HG03139 (cell line): ENCODE measurements at regions not wholly inside any gene's neighbourhood (a gene's known extent, or its start where the extent isn't known, plus 50 kb on each side); places are given as distances from the start of the nearest gene placed in this dataset.
"Not testable (repeated sequence)": the region's sequence is repeated elsewhere in the genome, so short reads cannot be mapped to it uniquely, and the experiment has no call there.

Experiments
- ATAC-seq: cut with Tn5 transposase; IDR thresholded peaks from one replicate; pipeline ENCODE4 v1.9.1; 2021; ENCODE audit not compliant: unreplicated experiment

DNA sequence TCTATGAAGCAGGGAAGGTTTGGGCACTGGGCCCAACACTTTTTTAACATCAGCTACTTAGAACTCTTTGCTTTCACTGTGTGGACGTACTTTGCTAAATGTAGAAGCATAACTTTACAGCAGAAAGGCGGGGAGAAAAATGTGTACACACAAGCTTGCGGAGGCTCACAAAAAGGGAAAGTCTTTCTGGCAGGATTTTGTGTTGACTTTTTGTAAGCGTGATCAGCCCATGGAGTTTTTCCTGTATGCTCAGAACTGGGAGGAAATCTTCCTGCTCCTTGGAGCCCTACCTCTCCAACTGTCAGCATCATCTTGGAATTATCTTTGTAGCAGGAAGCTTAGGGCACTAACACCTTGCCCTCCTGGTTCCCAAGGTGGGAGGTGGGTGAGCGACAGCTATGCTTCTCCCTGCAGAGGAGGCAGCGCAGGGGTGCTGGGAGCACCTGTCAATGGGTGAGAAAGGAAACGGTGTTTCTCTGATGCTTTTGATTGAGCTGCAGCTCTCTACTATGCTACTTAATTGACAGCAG is 321.9 kb downstream of the GADD45G start:
- ATAC-seq, result no peak

DNA sequence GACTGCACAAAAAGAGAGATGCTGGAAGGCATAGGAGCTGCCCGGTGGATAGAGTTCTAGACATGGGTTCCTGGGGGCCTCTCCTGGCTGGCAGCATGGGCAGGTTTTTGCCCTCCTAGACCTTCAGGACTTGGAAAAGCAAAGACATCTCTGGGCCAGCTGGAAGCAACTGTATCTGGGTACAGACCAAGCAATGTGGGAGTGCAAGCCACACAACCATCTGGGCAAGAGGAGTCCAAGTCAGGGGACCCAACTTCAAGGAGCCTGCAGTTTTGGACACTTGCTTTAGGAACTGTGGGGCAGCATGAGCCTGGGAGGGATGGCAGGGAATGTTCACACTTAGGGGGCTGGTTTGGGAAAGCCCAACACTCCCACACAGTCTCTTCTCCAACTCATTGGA is 323.3 kb downstream of the GADD45G start:
- no peak for ATAC-seq

DNA sequence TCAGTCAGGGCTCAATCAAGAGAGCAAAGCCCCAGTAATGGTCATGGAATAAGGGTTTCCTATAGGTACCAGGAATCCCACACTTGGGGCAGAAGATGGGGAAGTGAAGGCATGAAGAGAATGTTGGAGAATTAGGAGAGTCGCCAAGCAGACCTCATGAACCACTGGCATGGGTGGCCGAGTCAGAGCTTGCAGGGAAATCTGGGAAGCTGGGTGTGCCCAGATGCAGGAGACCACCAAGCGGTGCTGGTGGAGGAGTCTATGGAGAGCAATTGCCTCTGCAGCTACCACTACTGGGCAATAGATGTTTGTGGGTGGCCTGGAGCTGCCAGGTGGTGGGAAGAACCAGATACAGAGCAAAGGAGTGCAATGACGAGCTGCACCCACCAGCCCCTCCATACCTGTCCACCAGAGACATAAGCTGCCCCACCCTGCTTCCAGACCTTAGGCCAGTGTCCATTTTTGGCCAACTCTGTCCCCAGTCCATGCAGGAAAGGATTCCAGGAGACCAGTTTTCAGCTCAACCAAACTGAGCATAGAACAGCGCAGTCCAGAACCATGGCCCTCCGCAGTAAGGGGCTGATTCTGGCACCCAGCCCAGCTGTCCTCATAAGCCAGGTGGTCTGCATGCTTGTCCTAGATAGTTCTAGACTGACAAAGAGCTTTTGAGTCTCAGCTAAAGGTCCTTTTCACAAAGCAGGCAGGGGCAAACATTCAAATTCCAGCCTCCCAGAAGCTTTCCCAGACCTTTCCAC is 323.9 kb downstream of the GADD45G start:
- no peak for ATAC-seq

DNA sequence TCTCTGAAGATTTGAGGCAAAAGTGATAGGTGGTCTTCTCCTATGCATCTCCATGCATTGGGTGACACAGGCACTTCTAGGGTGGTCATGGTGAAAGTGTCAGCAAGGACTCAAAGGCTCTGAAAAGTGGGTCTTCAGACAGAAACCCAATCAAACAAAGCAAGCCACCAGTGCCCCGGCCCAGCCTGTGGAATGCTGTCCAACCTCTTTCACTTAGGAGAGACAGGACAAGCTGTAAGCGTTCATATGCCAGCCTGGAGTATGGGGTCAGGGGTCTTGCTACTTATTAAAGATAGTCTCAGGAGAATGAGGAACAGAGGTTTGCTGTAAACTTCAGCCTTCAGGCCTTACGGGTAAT is 324.5 kb downstream of the GADD45G start:
- no peak for ATAC-seq

DNA sequence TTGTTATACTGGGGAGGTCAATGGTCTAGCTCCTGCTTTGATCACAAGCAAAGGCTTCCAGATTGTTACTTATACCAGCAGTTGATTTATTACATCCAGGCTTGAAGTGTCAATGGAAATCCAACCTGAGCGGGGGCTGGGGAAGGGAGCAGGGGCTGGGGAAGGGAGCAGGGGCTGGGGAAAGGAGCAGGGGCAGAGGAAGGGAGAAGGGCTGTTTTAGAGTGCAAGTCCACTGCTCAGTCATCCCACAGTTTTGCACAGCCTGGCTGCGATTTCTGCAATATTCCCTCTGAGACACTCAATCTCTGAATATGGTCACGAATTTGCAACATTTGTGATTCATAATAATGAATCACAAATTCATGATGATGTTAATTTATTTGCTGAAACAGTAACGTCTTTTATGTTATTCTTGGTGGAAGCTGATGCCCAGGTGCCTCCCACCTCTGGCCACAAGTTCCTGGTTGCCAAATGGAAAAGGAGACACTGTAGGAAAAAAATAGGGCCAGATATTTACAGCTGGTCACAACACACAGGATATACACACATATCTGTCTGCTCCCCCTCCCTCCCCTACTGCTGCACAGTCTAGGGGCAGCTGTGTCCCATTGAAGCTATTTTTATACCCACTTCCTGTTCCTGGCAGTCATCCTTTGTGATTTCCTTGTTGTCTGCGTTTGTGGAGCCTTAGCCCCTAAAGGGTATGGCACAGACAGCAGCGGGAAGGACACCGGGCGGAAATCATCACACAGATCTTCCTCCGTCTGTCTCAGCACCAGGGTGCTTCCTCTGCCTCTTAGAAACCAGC is 325.1 kb downstream of the GADD45G start:
- ATAC-seq, result no peak

DNA sequence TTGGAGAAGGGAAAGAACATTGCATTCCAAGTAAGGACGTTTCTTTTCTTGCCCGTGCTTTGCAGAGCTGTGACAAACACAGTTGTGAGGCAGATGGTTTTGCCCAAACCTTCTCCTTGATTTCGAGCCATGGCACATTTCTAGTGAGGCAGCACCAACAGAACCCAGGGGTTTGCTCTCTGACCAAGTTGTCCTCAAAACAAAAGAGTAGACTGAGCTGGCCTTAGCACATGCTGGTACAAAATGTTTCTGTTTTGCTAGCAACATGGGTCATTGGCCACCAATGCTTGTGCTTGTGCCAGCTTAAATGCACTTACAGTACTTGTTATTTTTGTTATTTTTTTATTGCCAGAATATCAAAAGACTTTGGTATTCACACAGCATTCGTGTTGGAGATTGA is 328.8 kb downstream of the GADD45G start:
- ATAC-seq, result no peak

DNA sequence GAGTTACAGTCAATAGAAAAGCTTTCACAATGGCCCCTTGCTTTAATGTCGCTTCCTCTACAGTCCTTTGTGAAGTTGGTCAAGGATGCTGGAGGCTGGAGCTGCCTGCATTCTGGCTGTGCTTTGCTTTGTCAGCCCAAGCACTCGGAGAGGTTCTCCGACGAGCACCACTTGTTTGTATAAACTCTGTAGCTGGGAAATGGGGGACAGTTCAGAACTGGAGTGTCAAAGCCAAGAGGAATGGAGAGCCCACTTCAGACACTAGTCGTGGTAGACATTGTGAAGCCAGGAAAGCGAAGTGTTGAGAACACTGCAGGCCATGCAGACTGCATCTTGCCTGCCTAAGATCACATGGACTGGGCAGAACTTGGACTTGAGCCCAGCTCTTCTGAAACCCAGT is 330.3 kb downstream of the GADD45G start:
- ATAC-seq, result no peak

DNA sequence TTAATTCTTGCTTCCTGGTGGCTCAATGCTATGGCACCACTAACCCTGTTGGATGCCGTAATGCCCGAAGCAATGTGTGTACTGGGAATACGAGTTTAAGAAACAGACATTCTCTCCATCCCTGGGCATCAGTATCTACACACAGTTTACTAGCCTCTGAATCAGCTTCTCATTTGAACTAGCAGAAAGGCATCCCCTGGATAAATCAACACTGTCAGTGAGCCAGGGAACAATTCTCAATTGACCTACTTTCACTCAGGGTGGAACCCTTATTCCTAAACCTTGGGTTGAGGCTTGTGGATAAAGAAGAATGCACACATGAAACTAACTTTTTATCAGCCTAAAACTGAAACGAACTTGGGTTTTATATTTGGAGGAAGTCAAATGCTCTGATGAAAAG is 331.0 kb downstream of the GADD45G start:
- no peak for ATAC-seq

DNA sequence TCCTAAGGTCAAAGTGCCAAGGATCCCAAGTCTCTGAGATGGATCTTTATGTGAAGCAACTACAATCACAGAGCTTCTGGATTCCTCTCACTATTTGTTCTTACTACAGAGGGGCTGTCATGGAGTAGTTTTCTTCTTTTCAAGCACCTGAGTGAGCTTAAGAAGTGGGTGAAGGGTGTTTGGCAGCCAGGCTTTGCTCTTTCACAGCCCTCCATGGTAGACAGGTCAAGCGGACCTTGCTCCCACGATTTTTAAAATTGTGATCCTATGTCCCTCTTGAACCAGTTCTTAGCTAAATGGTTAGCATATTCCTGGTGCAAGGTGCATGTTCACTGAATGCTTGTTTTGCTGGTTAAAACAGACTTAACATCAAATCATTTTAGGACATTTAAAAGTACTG is 332.2 kb downstream of the GADD45G start:
- ATAC-seq, result no peak

DNA sequence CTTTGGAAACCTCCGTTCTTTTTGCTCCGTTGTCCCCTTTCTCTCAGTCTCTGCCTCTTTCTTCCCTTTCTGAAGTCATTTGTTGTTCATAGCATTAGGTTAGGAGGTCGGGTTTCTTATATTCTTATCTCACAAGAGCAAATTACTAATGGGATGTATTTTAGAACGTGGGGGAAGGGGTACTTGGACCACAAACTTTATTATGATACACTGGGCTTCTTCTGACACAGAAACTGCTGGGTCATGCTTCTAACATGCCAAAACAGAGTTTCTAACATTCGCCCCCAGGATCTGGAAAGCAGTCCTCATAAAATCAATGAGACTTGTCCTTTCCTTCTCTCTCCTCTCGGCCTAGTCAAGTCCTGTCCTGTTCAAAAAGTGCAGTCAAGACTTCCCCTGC is 334.4 kb downstream of the GADD45G start:
- ATAC-seq, result no peak

DNA sequence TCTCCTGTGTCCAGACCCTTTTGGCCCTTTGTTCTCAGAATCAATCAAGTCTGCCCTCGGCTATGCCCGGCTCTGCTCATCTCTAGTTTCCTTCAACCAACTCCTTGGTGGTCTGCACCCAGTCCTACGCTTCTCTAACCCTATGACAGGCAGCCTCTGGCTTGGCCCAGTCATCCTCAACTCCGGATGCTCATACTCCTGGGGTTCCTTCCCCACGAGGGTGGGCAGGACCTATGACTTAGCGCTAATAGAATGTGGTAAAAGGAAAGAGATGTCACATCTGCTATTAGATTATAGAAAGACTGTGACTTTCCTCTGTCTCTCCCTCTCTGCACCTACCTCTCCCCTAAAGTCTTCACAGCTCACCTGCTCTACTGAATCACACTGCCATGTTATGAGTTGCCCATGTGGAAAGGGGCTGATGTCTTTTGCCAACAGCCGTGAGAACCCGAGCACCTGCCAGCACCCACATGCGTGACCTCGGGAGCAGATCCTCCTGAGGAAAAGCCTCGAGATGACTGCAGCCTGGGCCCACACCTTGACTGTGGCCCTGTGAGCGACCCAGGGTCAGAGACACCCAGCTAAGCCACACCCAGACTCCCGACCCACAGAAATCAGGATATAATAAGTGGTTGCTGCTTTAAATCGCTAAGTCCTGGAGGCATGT is 334.9 kb downstream of the GADD45G start:
- no peak for ATAC-seq

DNA sequence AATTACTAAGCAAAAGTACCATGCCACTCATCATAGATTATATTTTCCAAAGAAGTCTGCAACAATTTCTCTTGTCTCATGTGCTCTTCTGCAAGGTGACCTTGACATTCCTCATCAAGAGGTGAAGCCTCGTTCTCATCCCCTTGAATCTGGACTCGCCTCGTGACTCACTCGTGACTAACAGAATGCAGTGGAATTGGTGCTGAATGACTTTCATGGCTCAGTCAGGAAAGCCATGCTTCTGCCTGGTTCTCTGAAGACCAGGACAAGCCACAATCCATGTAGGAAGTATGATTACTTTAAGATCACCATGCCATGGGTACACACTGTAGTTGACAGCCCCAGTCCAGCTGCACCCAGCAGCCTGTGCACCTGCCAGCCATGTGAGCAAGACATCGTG is 335.8 kb downstream of the GADD45G start:
- no peak for ATAC-seq

DNA sequence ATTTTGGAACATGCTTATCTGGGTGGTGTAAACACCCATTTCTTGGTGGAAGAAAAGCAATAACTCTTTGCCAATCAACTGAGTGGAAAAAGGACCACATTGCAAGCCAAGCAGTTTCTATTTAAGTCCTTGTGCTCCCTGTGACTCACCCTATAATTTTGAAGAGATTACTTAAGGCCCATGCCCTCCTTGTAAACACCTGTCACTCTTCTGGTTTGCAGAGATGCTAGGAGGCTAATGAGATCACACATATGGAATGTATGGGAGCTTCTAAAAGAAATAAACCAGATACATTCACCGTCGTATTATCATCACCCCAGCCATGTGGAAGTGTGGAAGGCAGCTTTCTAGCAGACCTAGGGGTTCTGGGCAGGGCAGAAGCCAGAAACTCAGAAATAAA is 337.1 kb downstream of the GADD45G start:
- no peak for ATAC-seq

DNA sequence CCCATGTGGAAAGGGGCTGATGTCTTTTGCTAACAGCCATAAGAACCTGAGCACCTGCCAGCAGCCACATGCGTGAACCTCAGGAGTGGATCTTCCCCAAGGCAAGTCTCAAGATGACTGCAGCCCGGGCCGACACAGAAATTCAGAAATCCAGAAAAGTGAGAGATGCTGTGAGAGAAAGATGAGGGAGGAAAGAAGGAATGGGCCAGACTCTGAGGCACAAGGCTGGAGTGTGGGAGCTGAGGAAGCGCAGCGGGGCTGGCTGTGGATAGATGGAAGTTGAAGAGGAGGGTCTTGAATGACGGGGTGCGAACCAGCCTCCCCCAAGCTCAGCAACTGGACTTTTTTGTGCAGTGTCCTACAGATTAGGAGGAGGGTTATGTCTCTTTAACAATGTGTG is 337.8 kb downstream of the GADD45G start:
- ATAC-seq, result no peak

DNA sequence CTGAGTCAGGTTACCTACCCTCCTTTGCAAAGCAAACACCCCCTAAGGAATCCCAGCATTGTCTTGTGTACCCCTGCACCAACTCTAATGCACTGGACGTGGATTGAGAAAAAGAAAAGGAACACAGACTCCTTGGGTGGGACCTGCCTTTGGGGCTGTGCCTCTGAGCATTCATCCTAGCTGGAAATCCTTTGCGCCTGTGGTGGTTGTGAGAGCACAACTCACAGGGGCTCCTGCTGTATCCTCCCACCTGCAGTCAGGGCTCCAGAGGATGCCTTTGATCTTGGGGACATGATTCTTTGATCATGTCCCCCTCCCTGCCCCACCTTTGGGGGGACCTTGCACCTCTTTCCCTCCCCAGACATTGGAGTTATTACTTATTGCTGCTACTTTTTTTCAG is 338.5 kb downstream of the GADD45G start:
- ATAC-seq, result no peak

DNA sequence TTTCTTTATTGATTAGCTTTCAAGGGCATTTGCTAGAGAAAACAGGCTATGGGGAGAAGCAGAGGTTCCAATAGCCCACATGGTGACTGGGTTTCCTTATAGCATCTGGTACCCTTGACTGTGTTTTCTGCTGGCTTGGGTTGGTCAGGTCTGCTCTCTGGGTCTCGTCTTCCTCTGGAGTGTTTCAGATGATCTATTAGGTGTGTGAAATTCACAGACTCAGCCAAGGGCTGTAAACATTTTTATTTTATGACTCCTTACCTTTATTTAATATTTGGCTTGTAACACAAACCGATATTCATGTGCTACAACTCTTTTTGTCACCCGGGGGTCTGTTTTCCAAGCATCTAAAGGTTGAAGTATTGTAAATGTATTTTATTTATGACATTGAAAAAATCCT is 338.9 kb downstream of the GADD45G start:
- no peak for ATAC-seq

DNA sequence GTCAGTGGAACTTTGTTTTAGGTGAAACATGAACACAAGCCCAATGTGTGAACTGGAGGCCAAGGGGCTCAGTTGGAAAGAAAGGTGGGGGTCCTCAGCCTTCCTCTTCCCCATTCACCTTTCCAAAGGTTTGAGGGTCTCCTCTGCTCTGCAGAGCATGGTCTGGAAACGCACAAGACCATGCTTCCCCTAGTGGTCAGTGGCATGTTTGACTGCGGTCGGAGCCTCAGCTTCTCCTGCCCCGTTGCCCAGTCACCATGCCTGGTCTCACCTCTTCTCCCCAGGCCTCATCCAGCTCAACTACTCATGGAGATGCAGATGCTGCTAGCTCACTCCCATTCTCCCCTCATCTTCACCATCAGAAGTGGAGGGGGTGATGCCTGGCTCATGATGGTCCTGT is 340.3 kb downstream of the GADD45G start:
- ATAC-seq, result no peak

DNA sequence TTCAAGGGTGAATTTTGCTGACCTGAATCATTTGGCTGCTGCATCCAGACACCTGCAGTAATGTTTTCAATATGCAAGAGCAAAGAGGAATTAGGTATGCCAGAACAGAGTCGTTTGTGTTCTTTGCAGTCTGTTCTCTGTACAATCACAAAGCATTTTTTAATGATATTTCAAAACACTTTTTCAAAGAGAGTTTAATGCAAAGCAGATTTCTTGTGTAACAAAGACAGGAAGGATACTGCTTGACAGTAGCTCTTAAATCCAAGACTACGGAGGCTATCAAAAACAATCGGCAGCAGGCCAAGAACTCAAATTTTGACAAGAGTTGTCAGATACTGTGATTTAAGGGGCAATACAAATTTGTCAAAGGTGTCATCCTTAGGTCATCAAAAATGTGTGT is 341.9 kb downstream of the GADD45G start:
- no peak for ATAC-seq

DNA sequence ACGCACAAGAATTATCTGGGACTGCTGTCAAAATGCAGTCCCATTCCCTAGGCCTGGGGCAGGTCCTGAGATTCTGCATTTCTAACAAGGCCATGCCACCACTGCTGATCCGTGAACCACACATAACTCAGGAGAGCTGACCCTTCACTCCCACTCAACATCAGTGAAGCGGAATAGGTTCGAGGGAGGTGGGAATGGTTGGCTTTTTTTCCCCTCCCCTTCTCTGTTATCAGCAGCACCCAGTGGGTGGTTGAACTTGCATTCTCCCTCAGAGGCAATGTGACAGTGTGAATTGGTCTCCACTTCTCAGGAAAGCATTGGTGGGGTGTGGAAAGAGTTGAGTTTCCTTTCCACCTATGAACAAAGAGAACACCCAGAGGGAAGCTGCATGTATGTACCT is 344.3 kb downstream of the GADD45G start:
- ATAC-seq, result no peak

DNA sequence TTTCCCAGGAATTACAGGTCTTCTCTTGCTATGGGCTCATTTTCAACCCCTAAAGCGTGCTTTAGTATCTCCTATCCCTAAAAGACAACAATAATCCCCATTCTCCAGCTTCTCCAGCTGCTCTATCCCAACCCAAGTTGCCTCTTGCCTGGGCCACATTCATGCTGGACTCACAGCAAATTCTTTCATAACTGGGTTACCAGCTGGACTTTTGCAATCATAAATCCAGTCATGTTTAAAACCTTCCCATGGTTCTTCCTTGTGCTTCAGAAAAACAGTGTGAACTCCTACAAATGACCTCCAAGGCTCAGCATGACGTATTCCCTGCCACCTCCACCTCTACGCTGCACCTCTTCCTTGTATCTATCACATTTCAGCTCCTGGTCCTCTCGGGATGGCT is 346.9 kb downstream of the GADD45G start:
- ATAC-seq, result no peak

DNA sequence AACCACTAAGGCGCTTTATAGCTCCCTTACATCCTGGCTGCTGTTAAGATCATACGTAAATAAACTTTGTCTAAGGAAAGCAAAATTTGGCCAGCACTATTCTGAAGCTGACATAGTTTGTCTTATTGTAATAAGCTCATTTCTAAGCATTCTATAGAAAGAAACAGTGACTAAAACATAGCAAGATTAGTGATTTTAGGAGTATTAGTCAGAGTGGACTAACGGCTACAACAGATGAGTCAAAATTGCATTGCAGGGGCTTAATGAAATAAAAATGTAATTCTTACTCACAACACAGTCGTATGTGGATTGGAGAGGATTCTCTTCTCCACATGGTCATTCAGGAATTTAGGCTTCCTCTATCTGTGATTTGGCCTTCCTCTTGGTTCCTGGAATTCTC is 347.6 kb downstream of the GADD45G start:
- ATAC-seq, result no peak

DNA sequence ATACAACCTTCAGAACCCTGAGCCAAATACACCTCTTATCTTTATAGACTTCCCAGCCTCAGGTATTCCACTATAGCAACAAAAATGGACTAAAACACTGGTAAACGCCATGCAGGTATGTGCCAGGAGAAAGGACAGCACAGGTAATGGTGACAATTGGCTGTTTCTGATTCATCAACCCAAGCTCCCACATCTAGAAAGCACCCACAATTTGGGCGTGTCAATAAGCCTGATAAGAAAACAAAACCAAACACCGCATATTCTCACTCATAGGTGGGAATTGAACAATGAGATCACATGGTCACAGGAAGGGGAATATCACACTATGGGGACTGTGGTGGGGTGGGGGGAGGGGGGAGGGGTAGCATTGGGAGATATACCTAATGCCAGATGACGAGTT is 348.5 kb downstream of the GADD45G start:
- not testable (repeated sequence) for ATAC-seq
